ENCODE measurements at regions not wholly inside any gene's neighbourhood (a gene's known extent, or its start where the extent isn't known, plus 50 kb on each side); places are given as distances from the start of the nearest gene placed in this dataset.

GRCh38 chr15:93185796-93186195, 96.8 kb upstream of the RGMA start:
- Histone ChIP-seq H3K27me3 (no peaks in the 10 kb centered on the region), H3K9me3 (no peaks in the 10 kb centered on the region), H3K4me1 (no peaks in the 10 kb centered on the region), H3K36me3 (ENCODE audit: low read depth, missing control alignments) (no peaks in the 10 kb centered on the region), H3K4me3 (no peak overlapping the region), H3K27ac (no peak overlapping the region)
- 66 to 73% methylated on average over 3 of the region's 3 CpGs for WGBS, 2 donors
- TF ChIP-seq POLR2A (IDR thresholded peaks at IDR 0.05) (no peak), CTCF (IDR thresholded peaks at IDR 0.05) (no peak)
- DNase-seq = no peak
- intact Hi-C loops (cut with DNase I; ENCODE audit: low total_unique reads) = no loop called here

GRCh38 chr15:93182703-93183205, 93.7 kb upstream of the RGMA start:
- no peak for DNase-seq
- intact Hi-C loops (cut with DNase I; ENCODE audit: low total_unique reads) = no loop called here
- H3K27me3 ChIP-seq = no peaks in the 10 kb centered on the region
- H3K9me3 ChIP-seq = no peaks in the 10 kb centered on the region
- no peak overlapping the region for H3K27ac ChIP-seq
- 86 to 92% methylated on average over 8 of the region's 8 CpGs for WGBS, 2 donors
- no peak overlapping the region for H3K4me3 ChIP-seq
- H3K36me3 ChIP-seq (ENCODE audit: low read depth, missing control alignments) = no peaks in the 10 kb centered on the region
- TF ChIP-seq CTCF (IDR thresholded peaks at IDR 0.05) (no peak), POLR2A (IDR thresholded peaks at IDR 0.05) (no peak)
- H3K4me1 ChIP-seq = no peaks in the 10 kb centered on the region

GRCh38 chr15:93180656-93181055, 91.6 kb upstream of the RGMA start:
- intact Hi-C loops (cut with DNase I; ENCODE audit: low total_unique reads) = no loop called here
- Histone ChIP-seq H3K4me3 (no peak overlapping the region), H3K36me3 (ENCODE audit: low read depth, missing control alignments) (no peaks in the 10 kb centered on the region), H3K27me3 (no peaks in the 10 kb centered on the region), H3K4me1 (no peaks in the 10 kb centered on the region), H3K9me3 (no peaks in the 10 kb centered on the region), H3K27ac (no peak overlapping the region)
- DNase-seq = no peak
- 59 to 61% methylated on average over 2 to 6 of the region's 6 CpGs for WGBS, 2 donors
- TF ChIP-seq CTCF (IDR thresholded peaks at IDR 0.05) (no peak), POLR2A (IDR thresholded peaks at IDR 0.05) (no peak)

- DNase-seq = no peak
- no peak overlapping the region for H3K4me3 ChIP-seq
- no peak overlapping the region for H3K27ac ChIP-seq
- WGBS, 2 donors = 72 to 87% methylated on average over 5 to 7 of the region's 7 CpGs
- TF ChIP-seq CTCF (IDR thresholded peaks at IDR 0.05) (no peak), POLR2A (IDR thresholded peaks at IDR 0.05) (no peak)
- H3K27me3 ChIP-seq = no peaks in the 10 kb centered on the region
- no peaks in the 10 kb centered on the region for H3K4me1 ChIP-seq
- intact Hi-C loops (cut with DNase I; ENCODE audit: low total_unique reads) = no loop called here
- H3K9me3 ChIP-seq = no peaks in the 10 kb centered on the region
- no peaks in the 10 kb centered on the region for H3K36me3 ChIP-seq (ENCODE audit: low read depth, missing control alignments)
Observed at GRCh38 chr15:93180128-93180527, 91.1 kb upstream of the RGMA start.

GRCh38 chr15:93179700-93180102, 90.7 kb upstream of the RGMA start:
- 58 to 83% methylated on average over 17 of the region's 17 CpGs for WGBS, 2 donors
- TF ChIP-seq CTCF (IDR thresholded peaks at IDR 0.05) = no peak
- no peak for TF ChIP-seq POLR2A (IDR thresholded peaks at IDR 0.05)
- Histone ChIP-seq H3K4me3 (no peak overlapping the region), H3K27ac (no peak overlapping the region), H3K27me3 (no peaks in the 10 kb centered on the region), H3K4me1 (no peaks in the 10 kb centered on the region), H3K9me3 (no peaks in the 10 kb centered on the region), H3K36me3 (ENCODE audit: low read depth, missing control alignments) (no peaks in the 10 kb centered on the region)
- intact Hi-C loops (cut with DNase I; ENCODE audit: low total_unique reads) = no loop called here
- no peak for DNase-seq

Measured in testis (tissue), 2 donors.